Panc1 (cell line): ENCODE measurements at regions not wholly inside any gene's neighbourhood (a gene's known extent, or its start where the extent isn't known, plus 50 kb on each side); places are given as distances from the start of the nearest gene placed in this dataset.
"Not testable (repeated sequence)": the region's sequence is repeated elsewhere in the genome, so short reads cannot be mapped to it uniquely, and the experiment has no call there.

Experiments used
- ATAC-seq: fragments of 200-7000 bp; cut with Tn5 transposase; 2 replicates; pipeline ENCODE4 v1.9.1; 2020; ENCODE audit warnings: mild to moderate bottlenecking, moderate library complexity
- BruUV-seq: library from RNA; stranded (reverse); fragments of 400-500 nt; replicated peaks from 2 replicates; lab custom pipeline; 2021; lab: Mats Ljungman, UMichigan
- CTCF ChIA-PET: fragments of 300-600 bp; sonication (Branson Sonifier 250); formaldehyde crosslinking; loops from one replicate; lab custom pipeline; 2022; ENCODE audit warnings: antibody characterized with exemption; lab: Charles Lee
- POLR2A ChIA-PET: fragments of 300-600 bp; sonication (Branson Sonifier 250); formaldehyde crosslinking; loops from one replicate; lab custom pipeline; 2022; ENCODE audit warnings: antibody characterized with exemption; lab: Charles Lee
- DNase-seq: peaks from one replicate; pipeline ENCODE4 v3.0.0-alpha.2; 2010; ENCODE audit warnings: low read depth, low spot score
- H3K27ac ChIP-seq: 2 replicates; pipeline ENCODE4 v1.5.1; 2011; ENCODE audit warnings: mild to moderate bottlenecking, low read length, inconsistent platforms
- H3K27me3 ChIP-seq: fragments of 200-500 bp; sonication (Bioruptor generic); 2 replicates; pipeline ENCODE4 v1.6.0; 2014; ENCODE audit warnings: low read length, inconsistent platforms; ENCODE audit not compliant: control insufficient read depth, insufficient read depth
- H3K36me3 ChIP-seq: fragments of 200-500 bp; sonication (Bioruptor generic); 2 replicates; pipeline ENCODE4 v1.5.1; 2014; ENCODE audit warnings: inconsistent platforms, mild to moderate bottlenecking, low read length, moderate library complexity; ENCODE audit not compliant: control insufficient read depth, insufficient read depth
- H3K4me1 ChIP-seq: 2 replicates; pipeline ENCODE4 v1.5.1; 2011; ENCODE audit warnings: inconsistent platforms, mild to moderate bottlenecking, low read length, moderate library complexity; ENCODE audit not compliant: control insufficient read depth, insufficient read depth
- H3K4me3 ChIP-seq, 2 experiments: 2 replicates each; pipeline ENCODE4 v1.5.1; 2011 to 2012; ENCODE audit warnings: low read depth in 2 of 2, low read length in 2 of 2, mild to moderate bottlenecking in 2 of 2, inconsistent platforms in 1 of 2, moderate library complexity in 1 of 2
- H3K9me3 ChIP-seq: fragments of 200-500 bp; sonication (Bioruptor generic); 2 replicates; pipeline ENCODE4 v1.5.1; 2014; ENCODE audit warnings: low read depth, mild to moderate bottlenecking, inconsistent platforms, low read length, moderate library complexity; ENCODE audit not compliant: control insufficient read depth, insufficient read depth
- POLR2AphosphoS5 ChIP-seq: IDR thresholded peaks from 2 replicates; pipeline ENCODE4 v1.6.1; 2012; ENCODE audit warnings: mild to moderate bottlenecking, low read depth, low read length, moderate library complexity
- REST ChIP-seq, 2 experiments: IDR thresholded peaks; 2 replicates each; pipeline ENCODE4 v1.6.1; 2011 to 2012; ENCODE audit warnings: low read depth in 2 of 2, control low read depth in 1 of 2, low read length in 1 of 2, mild to moderate bottlenecking in 1 of 2, moderate library complexity in 1 of 2; ENCODE audit not compliant: insufficient read depth in 1 of 2
- SIN3A ChIP-seq: IDR thresholded peaks from 2 replicates; pipeline ENCODE4 v1.6.1; 2012; ENCODE audit warnings: low read depth, mild to moderate bottlenecking, low read length, moderate library complexity, borderline replicate concordance; ENCODE audit not compliant: insufficient read depth
- TCF7L2 ChIP-seq: IDR thresholded peaks from 2 replicates; pipeline ENCODE4 v1.6.1; 2011; ENCODE audit warnings: mild to moderate bottlenecking, low read depth, low read length, inconsistent platforms
- in situ Hi-C: cut with HindIII; loops from 2 replicates; pipeline ENCODE4 v1.10.0; 2016; ENCODE audit warnings: low sequenced_read_pairs, low pct_unique_long_range_greater_than_20kb
- intact Hi-C: fragments of 100-400 bp; cut with micrococcal nuclease; formaldehyde crosslinking; loops from one replicate; pipeline ENCODE4 v1.10.0; 2022; ENCODE audit not compliant: unreplicated experiment
- TF ChIP-seq, protein P1 (sequence below): fragments of 450-650 bp; IDR thresholded peaks from 2 replicates; pipeline ENCODE4 v1.5.1; 2017; ENCODE audit warnings: mild to moderate bottlenecking

- Histone ChIP-seq H3K4me1 (peaks cover 36% of the 10 kb centered on the region), H3K9me3 (no peaks in the 10 kb centered on the region), H3K27ac (0 out of 2 replicates have a peak overlapping the region, but pooled peaks have one; percentile 15), H3K27me3 (no peaks in the 10 kb centered on the region), H3K4me3 (no peak overlapping the region), H3K36me3 (no peaks in the 10 kb centered on the region)
- no TSS peak for BruUV-seq
- in situ Hi-C loops (no loop called here), intact Hi-C loops (no loop called here)
- ATAC-seq (no peak), DNase-seq (no peak)
- CTCF ChIA-PET = no interaction called here
- no peak for TF ChIP-seq TCF7L2
- no peak for TF ChIP-seq SIN3A
- no peak for TF ChIP-seq POLR2AphosphoS5
- no peak for TF ChIP-seq REST (IDR thresholded peaks at IDR 0.05; ENCODE audit: insufficient read depth in 1 of 2, low read depth in 2 of 2, low read length in 1 of 2)
- TF ChIP-seq, protein P1, sequence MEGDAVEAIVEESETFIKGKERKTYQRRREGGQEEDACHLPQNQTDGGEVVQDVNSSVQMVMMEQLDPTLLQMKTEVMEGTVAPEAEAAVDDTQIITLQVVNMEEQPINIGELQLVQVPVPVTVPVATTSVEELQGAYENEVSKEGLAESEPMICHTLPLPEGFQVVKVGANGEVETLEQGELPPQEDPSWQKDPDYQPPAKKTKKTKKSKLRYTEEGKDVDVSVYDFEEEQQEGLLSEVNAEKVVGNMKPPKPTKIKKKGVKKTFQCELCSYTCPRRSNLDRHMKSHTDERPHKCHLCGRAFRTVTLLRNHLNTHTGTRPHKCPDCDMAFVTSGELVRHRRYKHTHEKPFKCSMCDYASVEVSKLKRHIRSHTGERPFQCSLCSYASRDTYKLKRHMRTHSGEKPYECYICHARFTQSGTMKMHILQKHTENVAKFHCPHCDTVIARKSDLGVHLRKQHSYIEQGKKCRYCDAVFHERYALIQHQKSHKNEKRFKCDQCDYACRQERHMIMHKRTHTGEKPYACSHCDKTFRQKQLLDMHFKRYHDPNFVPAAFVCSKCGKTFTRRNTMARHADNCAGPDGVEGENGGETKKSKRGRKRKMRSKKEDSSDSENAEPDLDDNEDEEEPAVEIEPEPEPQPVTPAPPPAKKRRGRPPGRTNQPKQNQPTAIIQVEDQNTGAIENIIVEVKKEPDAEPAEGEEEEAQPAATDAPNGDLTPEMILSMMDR = no peak
- POLR2A ChIA-PET = no interaction called here
These were observed 75.2 kb downstream of the SPRING1 start for GRCh38 chr12:116662612-116663144.

GRCh38 chr12:116661341-116661740, 76.5 kb downstream of the SPRING1 start:
- Histone ChIP-seq H3K4me1 (peaks cover 39% of the 10 kb centered on the region), H3K4me3 (no peak overlapping the region), H3K27ac (no peak overlapping the region), H3K9me3 (no peaks in the 10 kb centered on the region), H3K27me3 (no peaks in the 10 kb centered on the region), H3K36me3 (no peaks in the 10 kb centered on the region)
- ATAC-seq (no peak), DNase-seq (no peak)
- no TSS peak for BruUV-seq
- POLR2A ChIA-PET = interaction anchor here (0.6 kb wide), 1 partner anchor 102 kb away, joined by 5 read pairs; no protein-coding TSS in a partner anchor
- intact Hi-C loops = no loop called here
- no peak for TF ChIP-seq SIN3A
- no peak for TF ChIP-seq REST (IDR thresholded peaks at IDR 0.05; ENCODE audit: insufficient read depth in 1 of 2, low read depth in 2 of 2, low read length in 1 of 2)
- TF ChIP-seq, protein P1 = no peak
- TF ChIP-seq POLR2AphosphoS5 = no peak
- CTCF ChIA-PET = interaction anchor here (0.6 kb wide), 2 partner anchors 34 to 51 kb away, joined by 4 to 12 read pairs; no protein-coding TSS in a partner anchor
- in situ Hi-C loops = no loop called here

- H3K9me3 ChIP-seq, ATAC-seq, intact Hi-C loops, H3K27me3 ChIP-seq, H3K36me3 ChIP-seq, DNase-seq, H3K27ac ChIP-seq, POLR2A ChIA-PET, H3K4me3 ChIP-seq, in situ Hi-C loops, BruUV-seq: not testable (repeated sequence)
- CTCF ChIA-PET = interaction anchor here (0.6 kb wide), 1 partner anchor 34 kb away, joined by 12 read pairs; no protein-coding TSS in a partner anchor
- H3K4me1 ChIP-seq = peaks cover 39% of the 10 kb centered on the region
These were observed 77.1 kb downstream of the SPRING1 start for GRCh38 chr12:116660740-116661139.
